ENCODE measurements at regions not wholly inside any gene's neighbourhood (a gene's known extent, or its start where the extent isn't known, plus 50 kb on each side); places are given as distances from the start of the nearest gene placed in this dataset.

DNA sequence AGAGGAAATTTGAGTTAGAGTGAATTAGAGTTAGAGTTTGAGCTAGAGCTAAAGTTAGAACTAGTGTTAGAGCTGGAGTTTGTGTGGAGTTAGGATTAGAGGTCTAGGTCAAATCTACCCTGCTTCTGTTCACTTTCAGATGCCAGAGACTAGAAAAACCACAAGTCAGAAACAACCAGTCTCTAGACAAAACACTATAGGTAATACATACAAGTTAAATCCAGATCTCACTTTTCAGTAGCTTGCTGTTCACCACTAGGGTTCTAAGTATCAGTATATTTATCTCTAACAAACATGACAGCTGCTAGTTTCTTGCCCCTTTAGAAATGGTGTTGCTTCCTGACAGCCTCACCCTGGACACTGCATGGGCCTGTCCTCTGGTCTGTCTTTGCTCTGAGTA lies 300.7 kb downstream of the ARAP2 start:
- no peak for TF ChIP-seq USF2 (IDR thresholded peaks at IDR 0.05)
- TF ChIP-seq MAX (IDR thresholded peaks at IDR 0.05), result no peak
- TF ChIP-seq, protein P1, sequence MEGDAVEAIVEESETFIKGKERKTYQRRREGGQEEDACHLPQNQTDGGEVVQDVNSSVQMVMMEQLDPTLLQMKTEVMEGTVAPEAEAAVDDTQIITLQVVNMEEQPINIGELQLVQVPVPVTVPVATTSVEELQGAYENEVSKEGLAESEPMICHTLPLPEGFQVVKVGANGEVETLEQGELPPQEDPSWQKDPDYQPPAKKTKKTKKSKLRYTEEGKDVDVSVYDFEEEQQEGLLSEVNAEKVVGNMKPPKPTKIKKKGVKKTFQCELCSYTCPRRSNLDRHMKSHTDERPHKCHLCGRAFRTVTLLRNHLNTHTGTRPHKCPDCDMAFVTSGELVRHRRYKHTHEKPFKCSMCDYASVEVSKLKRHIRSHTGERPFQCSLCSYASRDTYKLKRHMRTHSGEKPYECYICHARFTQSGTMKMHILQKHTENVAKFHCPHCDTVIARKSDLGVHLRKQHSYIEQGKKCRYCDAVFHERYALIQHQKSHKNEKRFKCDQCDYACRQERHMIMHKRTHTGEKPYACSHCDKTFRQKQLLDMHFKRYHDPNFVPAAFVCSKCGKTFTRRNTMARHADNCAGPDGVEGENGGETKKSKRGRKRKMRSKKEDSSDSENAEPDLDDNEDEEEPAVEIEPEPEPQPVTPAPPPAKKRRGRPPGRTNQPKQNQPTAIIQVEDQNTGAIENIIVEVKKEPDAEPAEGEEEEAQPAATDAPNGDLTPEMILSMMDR (IDR thresholded peaks at IDR 0.05), result no peak
- TF ChIP-seq ZC3H11A (IDR thresholded peaks at IDR 0.05), result no peak
- TF ChIP-seq POLR2A (IDR thresholded peaks at IDR 0.05; ENCODE audit: low read length), result no peak
- TF ChIP-seq RNF2 (IDR thresholded peaks at IDR 0.05; ENCODE audit: borderline replicate concordance, low read depth), result no peak
- TF ChIP-seq JUN (IDR thresholded peaks at IDR 0.05), result no peak
